HG03342 (cell line): ENCODE measurements at regions not wholly inside any gene's neighbourhood (a gene's known extent, or its start where the extent isn't known, plus 50 kb on each side); places are given as distances from the start of the nearest gene placed in this dataset.
"Not testable (repeated sequence)": the region's sequence is repeated elsewhere in the genome, so short reads cannot be mapped to it uniquely, and the experiment has no call there.

ENCODE experiments used
- ATAC-seq: cut with Tn5 transposase; IDR thresholded peaks from one replicate; pipeline ENCODE4 v1.9.1; 2021; ENCODE audit warnings: mild to moderate bottlenecking, moderate library complexity; ENCODE audit not compliant: unreplicated experiment

DNA sequence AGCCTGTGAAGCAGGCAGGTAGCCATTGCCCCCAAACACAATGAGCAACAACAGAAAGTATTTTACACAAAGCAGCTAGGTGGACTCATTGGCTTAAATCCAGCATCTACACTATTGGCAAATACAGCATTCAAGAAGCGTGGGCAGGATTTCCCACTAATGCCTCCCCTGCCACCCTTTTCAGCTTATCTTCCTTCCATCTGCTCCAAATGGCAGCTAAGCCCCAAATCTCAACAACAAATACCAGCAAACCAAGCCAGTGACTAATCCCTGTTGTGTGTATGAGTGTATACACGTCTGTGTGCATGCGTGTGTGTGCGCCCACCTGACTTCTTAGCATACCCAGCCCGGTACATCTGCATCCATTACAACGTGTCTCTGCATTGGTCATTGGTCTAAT, 151.2 kb upstream of the WWC1 start:
- no peak for ATAC-seq

DNA sequence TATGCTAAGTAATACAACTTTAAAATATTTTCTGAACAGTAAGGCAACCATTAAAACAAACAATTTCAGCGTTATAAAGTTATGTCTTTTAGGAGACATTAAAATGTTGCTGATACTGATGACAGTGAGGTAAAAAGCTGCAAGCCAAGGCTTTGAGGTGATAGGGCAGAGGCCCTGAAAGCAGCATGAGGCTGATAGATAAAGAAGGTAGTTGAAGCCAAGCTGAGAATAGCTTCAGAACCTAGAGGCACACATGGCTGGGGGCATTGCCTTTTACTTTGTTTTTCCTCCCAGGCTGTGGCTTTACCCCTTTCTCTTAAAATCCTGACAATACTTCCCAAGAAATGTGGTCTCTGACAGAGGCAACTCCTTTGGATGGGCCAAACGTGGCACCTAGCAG, 149.0 kb upstream of the WWC1 start:
- no peak for ATAC-seq

DNA sequence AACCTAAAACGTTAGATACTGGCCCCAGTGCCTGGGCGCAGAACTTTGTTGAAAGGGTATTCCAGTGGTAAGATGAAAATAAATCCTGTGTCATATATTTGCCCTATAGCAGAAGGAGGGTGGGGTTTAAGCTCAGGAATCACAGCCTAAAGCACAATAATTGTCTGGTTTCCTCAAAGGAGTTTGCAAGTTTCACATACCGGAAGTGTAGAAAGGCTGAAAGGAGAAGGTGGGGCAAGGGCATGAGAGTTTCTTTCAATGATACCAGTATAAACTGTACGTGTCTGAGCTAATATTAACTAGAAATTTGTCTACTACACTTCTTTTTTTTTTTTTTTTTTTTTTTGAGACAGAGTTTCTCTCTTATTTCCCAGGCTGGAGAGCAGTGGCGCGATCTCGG, 147.9 kb upstream of the WWC1 start:
- ATAC-seq: not testable (repeated sequence)

DNA sequence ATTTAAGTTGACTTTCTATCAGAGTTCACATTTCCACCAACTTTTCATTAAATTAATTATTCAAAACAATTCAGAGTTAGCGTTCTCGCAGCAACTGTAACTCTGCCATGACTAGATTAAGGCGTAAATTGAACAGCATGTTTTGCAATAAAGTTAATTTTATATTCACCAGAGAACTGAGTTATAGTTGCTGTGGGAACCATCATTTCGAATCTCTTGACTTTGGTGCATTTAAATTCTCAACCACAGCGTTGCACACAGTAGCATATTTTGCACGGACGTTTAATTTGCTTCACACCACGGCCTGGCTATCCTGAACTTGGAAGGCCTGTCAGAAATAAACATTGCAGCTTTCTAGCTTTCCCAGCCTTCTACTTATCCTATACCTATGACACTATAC, 144.3 kb upstream of the WWC1 start:
- no peak for ATAC-seq

DNA sequence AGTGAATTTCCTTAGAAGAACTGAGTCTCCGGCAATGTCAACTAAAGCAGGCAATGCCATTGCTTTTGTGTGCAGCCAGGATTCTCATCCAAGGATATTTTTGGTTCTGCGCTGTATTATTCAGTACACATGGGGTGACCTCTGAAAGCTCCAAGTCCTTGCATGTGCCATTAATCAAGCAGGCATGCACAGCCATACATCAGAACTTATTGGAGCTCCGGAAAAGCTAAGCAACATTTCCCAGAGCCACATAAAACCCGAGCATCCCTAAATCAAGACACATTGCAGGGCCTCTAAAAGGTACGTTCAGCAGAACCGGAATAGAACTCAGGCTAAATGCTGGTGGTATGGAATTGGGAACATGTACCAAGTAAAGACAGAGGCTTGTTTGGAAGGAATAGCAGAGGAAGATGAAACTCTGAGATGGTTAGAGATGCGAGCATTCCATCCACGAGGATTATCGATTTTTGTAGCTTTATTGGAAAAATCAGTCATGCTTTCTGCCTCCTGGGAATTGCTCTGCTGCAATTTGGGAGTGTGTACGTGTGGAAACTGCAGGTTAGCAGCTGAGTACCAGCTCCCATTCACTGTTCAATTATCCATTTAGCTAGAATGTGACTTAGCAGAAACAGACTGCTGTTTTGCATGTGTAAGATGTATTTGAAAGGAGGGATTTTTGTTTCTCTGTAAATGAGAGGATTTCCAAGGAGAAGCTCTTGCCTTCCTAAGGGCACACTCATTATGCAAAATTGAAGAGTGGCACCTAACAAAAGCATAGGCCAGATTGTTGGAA, 143.7 kb upstream of the WWC1 start:
- no peak for ATAC-seq

DNA sequence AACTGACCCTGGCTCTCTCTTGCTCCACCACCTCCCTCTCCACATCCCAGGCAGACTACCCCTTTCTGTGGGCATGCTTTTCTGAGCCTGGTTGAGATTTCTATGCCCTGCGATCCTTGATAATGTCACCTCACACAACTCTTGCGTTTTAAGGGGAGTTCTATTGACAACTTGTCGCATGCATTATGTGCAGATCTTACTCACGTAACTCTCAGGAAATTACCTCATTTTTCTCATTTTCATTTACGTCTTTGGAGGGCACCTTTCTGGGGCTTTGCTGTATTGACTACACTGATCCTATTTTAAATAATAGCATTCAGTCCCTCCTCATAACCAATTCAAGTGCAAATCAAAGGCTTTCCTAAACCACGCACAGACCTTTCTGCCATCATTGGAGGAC, 140.4 kb upstream of the WWC1 start:
- ATAC-seq: no peak

DNA sequence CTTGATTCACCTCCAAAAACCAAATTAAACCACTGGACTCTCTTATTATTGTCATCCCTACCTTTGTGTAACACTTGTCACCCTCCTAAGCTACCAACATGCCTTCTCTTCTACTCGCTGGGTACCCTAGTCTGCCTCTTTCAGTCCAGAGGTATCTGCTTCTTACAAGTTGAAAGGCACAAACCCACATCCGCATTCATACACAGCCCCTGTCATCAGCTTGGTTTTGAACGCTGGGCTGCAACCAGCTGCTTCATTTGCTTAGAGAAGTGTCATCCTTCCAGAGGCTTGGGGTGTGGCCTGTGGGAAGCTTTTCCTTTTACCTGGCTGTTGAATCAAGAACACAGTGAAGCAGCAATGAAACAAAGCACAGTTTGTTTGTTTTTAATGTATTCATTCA, 138.8 kb upstream of the WWC1 start:
- ATAC-seq: no peak

DNA sequence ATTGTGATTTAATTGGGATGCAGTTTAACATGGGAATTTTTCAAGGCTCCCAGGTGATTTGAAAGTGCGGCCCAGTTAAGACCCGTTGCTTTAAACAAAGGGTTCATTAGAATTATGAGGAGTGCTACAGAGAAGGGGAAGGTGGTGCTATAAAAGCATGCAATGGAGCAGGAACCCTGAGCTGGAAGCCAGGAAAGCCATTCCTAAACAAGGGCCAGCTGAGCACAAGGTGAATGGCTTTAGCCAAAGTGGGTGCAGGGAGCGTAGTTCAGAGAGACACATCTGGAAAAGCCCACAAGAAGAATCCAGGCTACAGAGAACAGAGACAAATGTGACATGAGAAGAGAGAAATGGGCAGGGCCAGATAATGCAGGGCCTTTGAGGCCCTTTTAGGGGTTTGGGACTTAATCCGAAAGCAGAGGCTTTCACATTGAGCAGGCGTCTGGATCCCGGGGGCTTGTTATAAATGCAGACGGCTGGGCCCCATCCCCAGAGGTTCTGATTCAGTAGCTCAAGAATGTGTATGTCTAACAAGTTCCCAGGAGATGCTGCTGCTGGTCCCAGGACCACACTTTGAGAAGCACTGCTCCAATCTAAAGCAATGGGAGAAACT, 138.1 kb upstream of the WWC1 start:
- ATAC-seq: no peak

DNA sequence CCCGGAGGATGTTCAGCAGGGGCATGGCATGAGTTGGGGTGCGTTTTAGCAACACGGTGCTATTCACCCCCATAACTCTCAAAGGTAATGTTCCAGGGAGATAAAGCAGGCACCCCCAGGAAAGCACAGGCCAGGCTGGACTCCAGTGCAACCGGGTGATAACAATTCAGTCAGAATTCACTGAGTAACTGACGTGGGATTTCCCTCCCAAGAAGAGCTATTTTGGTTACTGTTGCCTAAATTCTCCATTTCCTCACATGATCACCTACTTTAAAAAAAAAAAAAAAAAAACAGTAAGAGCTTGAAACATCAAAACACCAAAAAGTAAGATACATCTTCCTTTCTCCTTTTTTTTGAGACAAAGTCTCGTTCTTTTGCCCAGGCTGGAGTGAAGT, 137.6 kb upstream of the WWC1 start:
- no peak for ATAC-seq

DNA sequence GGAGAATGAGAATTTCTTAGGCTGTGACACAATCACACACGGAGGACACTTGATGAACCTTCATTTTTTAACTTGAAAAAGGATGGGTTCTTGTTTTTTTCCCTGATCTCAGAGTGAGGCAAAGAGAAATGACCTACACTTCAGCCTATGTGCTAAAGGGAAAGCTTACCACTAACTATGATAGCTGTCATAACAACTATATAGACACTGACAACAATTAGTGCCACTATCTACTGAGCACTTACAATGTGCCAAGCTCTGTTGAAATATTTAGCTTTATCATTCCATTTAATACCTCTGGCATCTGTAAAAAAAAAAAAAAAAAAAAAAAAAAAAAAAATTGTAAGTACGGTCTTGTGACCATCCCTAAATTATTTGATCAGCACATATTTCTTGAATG, 135.9 kb upstream of the WWC1 start:
- ATAC-seq: no peak

DNA sequence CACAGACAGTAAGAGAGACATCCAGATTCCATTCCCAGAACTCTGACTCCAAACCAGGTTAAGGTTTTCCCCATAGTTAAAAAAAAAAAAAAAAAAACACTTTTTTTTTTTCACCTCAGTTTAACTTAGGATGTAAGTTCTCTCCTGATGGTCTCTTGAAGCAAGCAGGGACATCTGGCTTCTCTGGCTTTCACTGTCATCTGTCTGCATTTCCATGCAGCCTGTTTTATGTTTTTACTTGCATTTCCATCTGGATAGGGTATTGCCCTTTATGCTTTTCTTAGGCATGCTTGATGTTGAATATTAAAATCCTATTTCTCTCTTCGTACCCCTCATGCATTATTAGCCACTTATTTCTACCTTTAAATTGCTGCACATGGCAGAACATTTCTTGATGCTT, 135.3 kb upstream of the WWC1 start:
- no peak for ATAC-seq

DNA sequence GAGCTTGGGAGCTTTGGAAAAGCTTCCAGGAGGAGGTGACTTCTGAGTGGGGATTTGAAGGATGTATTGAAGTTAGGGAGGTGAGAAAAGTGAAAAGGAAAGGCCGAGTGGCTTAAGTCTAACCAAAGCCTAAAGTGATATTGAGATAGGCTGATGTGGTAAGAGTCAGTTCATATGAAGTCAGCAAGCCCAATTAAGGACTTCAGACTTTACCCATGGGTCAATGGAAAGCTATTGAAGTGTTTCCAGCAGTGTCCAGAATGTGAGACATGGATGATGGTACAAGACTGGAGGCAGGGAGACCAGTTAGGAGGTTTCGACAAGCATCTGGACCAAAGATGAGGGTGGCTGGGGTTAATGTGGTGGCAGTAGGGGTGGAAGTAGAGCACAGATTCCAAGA, 134.3 kb upstream of the WWC1 start:
- no peak for ATAC-seq

DNA sequence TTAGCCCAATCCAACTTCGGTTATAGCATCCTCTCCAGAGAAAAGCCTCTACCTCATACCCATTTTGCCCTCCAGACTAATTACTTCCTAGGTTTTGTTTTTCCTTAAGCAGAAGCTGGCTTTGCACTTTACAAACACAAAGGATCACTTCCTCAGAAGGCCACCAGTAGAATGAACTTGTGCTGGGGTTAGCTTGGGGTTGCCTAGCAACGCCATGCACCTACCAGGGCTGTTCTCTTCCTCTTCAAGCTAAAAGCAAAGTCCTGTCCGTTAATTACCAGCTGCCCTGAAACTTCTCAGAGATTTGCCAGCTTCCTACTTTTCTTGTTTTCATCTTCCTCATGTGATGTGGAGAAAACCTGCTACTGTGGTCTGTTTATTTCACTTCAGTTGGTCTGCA, 132.0 kb upstream of the WWC1 start:
- ATAC-seq: peak; percentile 73

DNA sequence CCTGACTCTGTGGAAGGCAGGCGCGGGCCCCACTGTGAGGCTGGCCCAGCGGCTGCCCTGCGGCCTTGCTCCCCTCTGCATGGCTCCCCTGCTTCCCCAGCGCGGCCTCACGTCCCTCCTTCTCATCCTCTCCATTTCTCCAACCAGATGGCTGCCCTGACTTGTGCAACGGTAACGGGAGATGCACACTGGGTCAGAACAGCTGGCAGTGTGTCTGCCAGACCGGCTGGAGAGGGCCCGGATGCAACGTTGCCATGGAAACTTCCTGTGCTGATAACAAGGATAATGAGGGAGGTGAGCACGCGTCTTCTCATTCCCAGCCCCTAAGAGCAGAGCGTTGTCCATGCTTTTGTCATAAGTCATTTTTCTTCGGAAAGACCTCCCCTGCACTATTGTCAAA, 129.0 kb upstream of the WWC1 start:
- ATAC-seq: no peak

DNA sequence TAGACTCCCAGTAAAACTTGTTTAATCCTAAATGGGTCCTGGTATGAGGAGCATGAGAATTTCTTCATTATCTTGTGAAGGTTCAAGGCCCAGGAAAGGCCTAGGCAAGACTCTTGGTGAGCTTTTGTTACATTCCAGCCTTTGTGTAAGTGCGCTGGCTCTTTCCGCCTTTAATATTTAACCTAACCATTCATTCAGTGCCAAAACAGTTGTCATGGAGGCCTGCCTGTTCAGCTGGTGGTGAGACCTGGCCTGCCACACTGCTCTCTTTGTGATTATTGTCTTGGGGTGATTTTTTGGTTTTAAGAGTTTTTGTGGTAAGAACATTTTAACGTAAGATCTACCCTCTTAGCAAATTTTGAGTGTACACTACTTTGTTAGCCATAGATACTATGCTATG, 127.5 kb upstream of the WWC1 start:
- no peak for ATAC-seq

DNA sequence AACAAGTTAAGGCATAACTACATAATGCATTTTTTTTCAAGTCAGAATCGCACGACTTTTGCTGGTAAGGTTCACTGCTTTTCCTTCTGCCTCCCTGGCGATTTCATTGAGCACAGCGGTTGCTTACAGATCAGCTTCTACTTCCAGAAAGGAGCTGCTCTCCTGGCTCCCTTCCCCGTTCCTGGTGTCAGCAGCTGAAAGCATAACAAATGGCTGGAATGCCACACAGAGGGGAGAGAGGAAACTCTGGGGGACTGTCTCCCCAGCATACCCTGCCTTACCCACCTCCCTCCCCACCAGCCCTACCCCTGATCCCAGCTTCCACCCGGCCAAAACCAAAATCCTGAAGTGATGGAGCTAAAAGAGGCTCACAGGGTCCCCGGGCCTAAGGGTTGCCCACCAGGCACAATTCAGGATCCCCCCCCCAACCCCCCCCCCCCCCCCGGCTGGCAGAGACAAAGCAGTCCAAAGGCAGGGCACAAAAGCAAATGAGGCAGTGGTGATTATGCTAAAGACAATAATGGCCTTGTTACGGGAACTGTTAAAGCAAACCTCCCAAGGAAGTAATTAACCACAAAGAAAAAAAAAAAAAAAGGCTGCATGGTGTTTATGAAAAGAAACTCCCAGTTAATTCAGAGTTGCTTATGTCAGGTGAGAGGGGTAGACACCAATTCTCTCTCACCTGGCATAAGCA, 126.1 kb upstream of the WWC1 start:
- ATAC-seq: no peak

DNA sequence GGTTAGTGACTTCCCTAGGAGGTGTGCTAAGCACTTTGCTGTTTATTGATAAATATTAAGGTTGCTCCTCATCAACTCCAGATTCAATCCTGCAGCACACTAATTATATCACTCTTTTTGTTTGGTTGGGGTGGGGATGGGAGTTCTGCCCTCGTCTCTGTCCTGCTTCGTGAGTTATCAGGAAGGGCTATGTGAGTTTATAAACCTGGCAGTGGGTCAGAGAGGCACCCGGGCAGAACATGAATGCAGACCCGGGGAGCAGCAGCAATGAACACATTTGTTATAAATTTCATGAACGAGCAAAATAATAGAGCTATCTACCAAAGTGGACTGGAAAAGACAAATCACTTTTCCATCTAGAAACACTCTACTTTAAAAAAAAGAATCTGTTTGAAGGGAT, 125.5 kb upstream of the WWC1 start:
- ATAC-seq: no peak

DNA sequence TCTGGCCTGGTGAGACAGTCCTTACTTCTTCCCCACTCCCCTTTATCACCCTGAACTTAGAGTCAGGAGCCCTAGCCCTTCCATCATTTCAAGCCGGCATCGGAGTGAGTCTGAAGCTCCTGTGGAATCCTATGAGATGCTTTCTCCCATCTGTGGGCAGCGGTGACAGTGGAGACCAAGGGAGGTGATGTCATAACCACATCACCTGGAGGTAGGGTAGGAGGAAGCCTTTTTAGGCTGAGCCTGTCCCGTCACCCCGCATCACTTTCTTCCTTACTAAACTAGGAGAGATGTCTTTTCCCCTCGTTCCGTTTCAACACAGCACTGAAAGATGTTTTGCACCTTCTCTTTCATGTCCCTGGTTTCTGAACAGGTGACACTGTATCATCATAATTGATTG, 124.1 kb upstream of the WWC1 start:
- no peak for ATAC-seq

DNA sequence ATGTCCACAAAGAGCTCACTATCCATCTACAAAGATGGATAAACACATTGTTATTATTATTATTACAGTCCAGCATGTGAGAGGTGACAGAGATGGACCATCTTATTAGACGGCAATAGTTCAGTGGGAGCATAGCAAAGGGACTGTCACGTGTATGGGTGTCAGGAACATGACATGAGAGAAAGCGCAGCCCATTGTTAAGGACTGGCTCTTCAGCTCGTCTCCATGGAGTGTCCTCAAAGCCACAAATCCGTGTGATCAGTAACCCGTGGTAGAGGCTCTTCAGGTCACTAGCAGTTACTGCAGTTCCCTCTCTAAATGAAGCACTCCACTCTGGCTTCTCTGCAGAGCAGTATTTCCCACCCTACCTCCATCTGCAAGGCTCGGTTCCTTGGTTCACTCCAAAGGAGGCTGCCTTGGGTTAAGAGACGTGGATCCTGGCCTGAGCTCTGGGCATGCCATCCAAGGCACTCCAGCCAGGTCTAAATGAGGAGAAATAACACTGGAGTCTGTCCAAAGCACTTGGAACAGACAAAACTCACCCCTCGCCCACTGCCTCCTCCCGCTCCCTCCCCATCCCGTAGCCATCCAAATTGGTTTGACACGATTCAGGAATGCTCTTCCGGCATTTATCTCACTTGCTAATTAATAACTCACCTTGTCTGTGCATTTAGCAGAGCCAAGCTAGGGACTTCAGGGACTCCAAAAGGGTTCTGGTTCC, 122.3 kb upstream of the WWC1 start:
- ATAC-seq: no peak

DNA sequence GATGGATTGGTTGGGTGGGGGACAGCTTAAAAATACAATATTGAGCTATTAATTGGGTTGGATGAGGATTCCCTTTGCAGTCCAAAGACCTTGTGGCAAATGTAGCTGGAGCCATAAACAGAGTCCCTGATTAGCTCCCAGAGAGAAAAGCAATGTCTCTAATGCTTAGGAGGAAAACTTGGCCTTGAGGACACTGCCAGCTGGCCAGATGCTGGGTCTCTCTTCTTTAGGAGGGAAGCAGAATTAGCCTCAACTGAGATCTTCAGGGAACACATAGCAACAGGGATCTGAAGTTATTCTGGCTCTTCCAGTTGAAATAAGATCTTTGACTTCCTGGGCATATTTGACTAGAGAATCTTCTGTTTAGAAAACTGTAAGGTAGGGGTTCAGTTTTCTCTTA, 121.7 kb upstream of the WWC1 start:
- ATAC-seq: no peak

DNA sequence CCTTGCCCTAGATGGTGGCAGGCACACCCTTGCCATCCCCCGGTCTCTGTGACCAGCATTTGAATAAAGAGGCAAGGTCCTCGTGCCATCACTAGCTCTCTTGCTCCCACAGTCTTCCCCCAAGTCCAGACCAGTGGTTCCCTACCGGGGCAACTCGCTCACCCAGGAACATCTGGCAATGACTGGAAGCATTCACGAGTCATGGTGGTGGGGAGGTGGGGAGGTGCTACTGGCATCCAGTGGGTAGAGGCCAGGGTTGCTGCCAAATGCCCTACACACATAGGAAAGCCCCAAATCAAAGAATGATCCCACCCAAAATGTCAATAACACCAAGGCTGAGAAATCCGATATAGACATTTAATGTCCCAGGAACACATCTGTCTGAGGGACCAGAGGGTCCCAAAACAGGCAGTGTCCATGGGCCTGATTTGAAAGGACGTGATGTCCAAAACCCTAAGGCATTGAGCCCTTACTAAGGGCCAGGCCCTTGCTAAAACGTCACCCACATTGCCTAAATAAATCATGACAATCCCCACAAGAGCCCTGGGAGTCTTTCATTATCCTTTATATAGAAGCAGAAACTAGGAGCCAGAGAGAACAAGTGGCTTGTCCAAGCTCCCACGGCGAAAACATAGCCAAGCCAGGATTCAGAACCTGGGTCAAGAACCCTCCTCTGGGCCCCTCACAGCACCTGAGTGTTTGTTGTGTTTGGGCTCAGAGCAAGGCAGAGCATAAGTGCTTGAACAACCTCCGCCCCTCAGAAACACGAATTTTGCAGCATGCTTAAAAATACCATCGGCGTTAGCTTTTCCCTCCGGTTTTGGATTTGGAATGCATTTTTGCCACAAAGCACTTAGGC, 119.3 kb upstream of the WWC1 start:
- ATAC-seq: no peak
